Trophoblast cell (in vitro differentiated cells and primary cell): ENCODE measurements at regions not wholly inside any gene's neighbourhood (a gene's known extent, or its start where the extent isn't known, plus 50 kb on each side); places are given as distances from the start of the nearest gene placed in this dataset.

Experiments used
- DNase-seq, 2 donors: peaks; one replicate each; pipeline ENCODE4 v3.0.0-alpha.2; 2016
- H2AFZ ChIP-seq: 2 replicates; pipeline ENCODE4 v1.6.1; 2013; ENCODE audit warnings: low read length, moderate library complexity, mild to moderate bottlenecking; ENCODE audit not compliant: insufficient read depth, poor library complexity
- H2AK5ac ChIP-seq: 2 replicates; pipeline ENCODE4 v1.6.1; 2013; ENCODE audit warnings: mild to moderate bottlenecking, low read length
- H2BK120ac ChIP-seq: 2 replicates; pipeline ENCODE4 v1.6.1; 2013; ENCODE audit warnings: low read length, mild to moderate bottlenecking, moderate library complexity; ENCODE audit not compliant: insufficient read depth, poor library complexity
- H2BK12ac ChIP-seq: 2 replicates; pipeline ENCODE4 v1.6.1; 2013; ENCODE audit warnings: mild to moderate bottlenecking, low read length, moderate library complexity
- H2BK5ac ChIP-seq: 2 replicates; pipeline ENCODE4 v1.6.1; 2013; ENCODE audit warnings: low read length, low read depth, moderate library complexity, mild to moderate bottlenecking; ENCODE audit not compliant: poor library complexity
- H3K14ac ChIP-seq: 2 replicates; pipeline ENCODE4 v1.6.1; 2013; ENCODE audit warnings: mild to moderate bottlenecking, low read length
- H3K18ac ChIP-seq: 2 replicates; pipeline ENCODE4 v1.6.1; 2013; ENCODE audit warnings: mild to moderate bottlenecking, low read length
- H3K23ac ChIP-seq: 2 replicates; pipeline ENCODE4 v1.6.1; 2013; ENCODE audit warnings: low read length
- H3K27ac ChIP-seq: 2 replicates; pipeline ENCODE4 v1.5.1; 2013; ENCODE audit warnings: low read depth, mild to moderate bottlenecking, inconsistent platforms, low read length, moderate library complexity
- H3K27me3 ChIP-seq: 2 replicates; pipeline ENCODE4 v1.6.1; 2013; ENCODE audit warnings: inconsistent platforms, mild to moderate bottlenecking, low read length, moderate library complexity; ENCODE audit not compliant: insufficient read depth
- H3K36me3 ChIP-seq, 2 experiments: 1 replicate in 1 of 2; 2 replicates in 1 of 2; pipeline ENCODE4 v1.6.1; 2013; ENCODE audit warnings: low read length in 2 of 2, mild to moderate bottlenecking in 2 of 2, moderate library complexity in 1 of 2; ENCODE audit not compliant: insufficient read depth in 2 of 2, control insufficient read depth in 1 of 2
- H3K4ac ChIP-seq: 2 replicates; pipeline ENCODE4 v1.6.1; 2013; ENCODE audit warnings: low read depth, mild to moderate bottlenecking, low read length, moderate library complexity
- H3K4me1 ChIP-seq, 2 experiments: 1 replicate in 1 of 2; 2 replicates in 1 of 2; pipeline ENCODE4 v1.6.1; 2013; ENCODE audit warnings: low read length in 2 of 2, mild to moderate bottlenecking in 2 of 2, moderate library complexity in 1 of 2; ENCODE audit not compliant: insufficient read depth in 2 of 2, control insufficient read depth in 1 of 2
- H3K4me2 ChIP-seq: 2 replicates; pipeline ENCODE4 v1.6.1; 2013; ENCODE audit warnings: inconsistent platforms, mild to moderate bottlenecking, low read length, moderate library complexity
- H3K4me3 ChIP-seq: 2 replicates; pipeline ENCODE4 v1.5.1; 2013; ENCODE audit warnings: mild to moderate bottlenecking, low read depth, low read length, inconsistent platforms
- H3K79me1 ChIP-seq: one replicate; pipeline ENCODE4 v1.6.1; 2013; ENCODE audit warnings: low read length
- H3K79me2 ChIP-seq: 2 replicates; pipeline ENCODE4 v1.6.1; 2013; ENCODE audit warnings: low read length, mild to moderate bottlenecking; ENCODE audit not compliant: control insufficient read depth, insufficient read depth, poor library complexity
- H3K9ac ChIP-seq: 2 replicates; pipeline ENCODE4 v1.6.1; 2013; ENCODE audit warnings: mild to moderate bottlenecking, low read length
- H3K9me3 ChIP-seq: 2 replicates; pipeline ENCODE4 v1.6.1; 2013; ENCODE audit warnings: low read depth, mild to moderate bottlenecking, control low read depth, inconsistent platforms, low read length; ENCODE audit not compliant: insufficient read depth
- H4K12ac ChIP-seq: 2 replicates; pipeline ENCODE4 v1.6.1; 2013; ENCODE audit warnings: low read depth, mild to moderate bottlenecking, low read length, moderate library complexity
- H4K8ac ChIP-seq: 2 replicates; pipeline ENCODE4 v1.6.1; 2013; ENCODE audit warnings: low read depth, mild to moderate bottlenecking, low read length, moderate library complexity
- H4K91ac ChIP-seq: one replicate; pipeline ENCODE4 v1.6.1; 2013; ENCODE audit warnings: low read depth, mild to moderate bottlenecking, low read length, moderate library complexity
- WGBS: extraction: QIAGEN DNeasy Blood & Tissue Kit; methylation state at CpG from one replicate; pipeline ENCODE4 v1.1.7; 2013; ENCODE audit warnings: missing lambda C conversion rate; ENCODE audit not compliant: insufficient read length, insufficient coverage; ENCODE audit errors: extremely low coverage; 5-methylcytosine and 5-hydroxymethylcytosine counted together

- Histone ChIP-seq H3K27me3 (no peaks in the 10 kb centered on the region), H3K9me3 (no peaks in the 10 kb centered on the region), H2BK12ac (no peak overlapping the region), H3K27ac (no peak overlapping the region), H3K36me3 (no peaks in the 10 kb centered on the region), H2BK120ac (no peak overlapping the region), H3K4me2 (no peak overlapping the region), H4K91ac (no peak overlapping the region), H3K23ac (no peak overlapping the region), H3K4me3 (no peak overlapping the region), H3K18ac (no peak overlapping the region), H4K8ac (no peak overlapping the region), H3K4me1 (no peaks in the 10 kb centered on the region), H3K79me1 (no peaks in the 10 kb centered on the region), H2AFZ (no peak overlapping the region), H2AK5ac (no peak overlapping the region), H4K12ac (no peak overlapping the region), H3K9ac (no peak overlapping the region), H3K14ac (no peak overlapping the region), H2BK5ac (no peak overlapping the region), H3K79me2 (no peaks in the 10 kb centered on the region), H3K4ac (no peak overlapping the region)
- peak; percentile 66 to 76 for DNase-seq
- no CpG with 5 or more reads among the region's 5 CpGs for WGBS
Measured at GRCh38 chr2:122875091-122875865, 1119.8 kb downstream of the TSN start.

- no peak overlapping the region for H3K14ac ChIP-seq
- no peaks in the 10 kb centered on the region for H3K9me3 ChIP-seq
- no peak overlapping the region for H2BK120ac ChIP-seq
- no peaks in the 10 kb centered on the region for H3K79me1 ChIP-seq
- no peak overlapping the region for H4K12ac ChIP-seq
- no peak overlapping the region for H3K4ac ChIP-seq
- no peak for DNase-seq
- H3K23ac ChIP-seq, result no peak overlapping the region
- no peak overlapping the region for H2BK12ac ChIP-seq
- no peak overlapping the region for H3K4me2 ChIP-seq
- H2BK5ac ChIP-seq, result no peak overlapping the region
- H3K27ac ChIP-seq, result no peak overlapping the region
- no peaks in the 10 kb centered on the region for H3K79me2 ChIP-seq
- H3K9ac ChIP-seq, result no peak overlapping the region
- H3K36me3 ChIP-seq, result no peaks in the 10 kb centered on the region
- no peak overlapping the region for H2AK5ac ChIP-seq
- H3K18ac ChIP-seq, result no peak overlapping the region
- H2AFZ ChIP-seq, result no peak overlapping the region
- H4K91ac ChIP-seq, result no peak overlapping the region
- no peaks in the 10 kb centered on the region for H3K27me3 ChIP-seq
- WGBS, result no CpG with 5 or more reads among the region's 5 CpGs
- no peak overlapping the region for H3K4me3 ChIP-seq
- H3K4me1 ChIP-seq, result no peaks in the 10 kb centered on the region
- H4K8ac ChIP-seq, result no peak overlapping the region
Measured at GRCh38 chr2:122883849-122884248, 1128.4 kb downstream of the TSN start.

GRCh38 chr2:122884889-122885288, 1129.4 kb downstream of the TSN start:
- Histone ChIP-seq H4K12ac (no peak overlapping the region), H3K4me1 (no peaks in the 10 kb centered on the region), H3K27me3 (no peaks in the 10 kb centered on the region), H3K27ac (no peak overlapping the region), H3K9ac (no peak overlapping the region), H3K23ac (no peak overlapping the region), H3K36me3 (no peaks in the 10 kb centered on the region), H2BK12ac (no peak overlapping the region), H4K8ac (no peak overlapping the region), H3K18ac (no peak overlapping the region), H2BK120ac (no peak overlapping the region), H3K4me3 (no peak overlapping the region), H3K4me2 (no peak overlapping the region), H3K14ac (no peak overlapping the region), H3K79me2 (no peaks in the 10 kb centered on the region), H3K9me3 (no peaks in the 10 kb centered on the region), H3K4ac (no peak overlapping the region), H4K91ac (no peak overlapping the region), H2AK5ac (no peak overlapping the region), H2BK5ac (no peak overlapping the region), H2AFZ (no peak overlapping the region), H3K79me1 (no peaks in the 10 kb centered on the region)
- no peak for DNase-seq
- no CpG with 5 or more reads among the region's 3 CpGs for WGBS

- Histone ChIP-seq H2BK12ac (no peak overlapping the region), H3K4me3 (no peak overlapping the region), H3K79me2 (no peaks in the 10 kb centered on the region), H3K23ac (no peak overlapping the region), H3K4ac (no peak overlapping the region), H3K27ac (no peak overlapping the region), H4K91ac (no peak overlapping the region), H2AK5ac (no peak overlapping the region), H3K36me3 (no peaks in the 10 kb centered on the region), H3K9me3 (no peaks in the 10 kb centered on the region), H3K14ac (no peak overlapping the region), H2BK120ac (no peak overlapping the region), H3K9ac (no peak overlapping the region), H3K4me2 (no peak overlapping the region), H3K27me3 (no peaks in the 10 kb centered on the region), H4K8ac (no peak overlapping the region), H3K79me1 (no peaks in the 10 kb centered on the region), H4K12ac (no peak overlapping the region), H3K4me1 (no peaks in the 10 kb centered on the region), H2BK5ac (no peak overlapping the region), H2AFZ (no peak overlapping the region), H3K18ac (no peak overlapping the region)
- no peak for DNase-seq
- WGBS, result no CpG with 5 or more reads among the region's 3 CpGs
Measured at GRCh38 chr2:122885436-122885835, 1130.0 kb downstream of the TSN start.
